GM12878 (cell line): ENCODE measurements at regions not wholly inside any gene's neighbourhood (a gene's known extent, or its start where the extent isn't known, plus 50 kb on each side); places are given as distances from the start of the nearest gene placed in this dataset.

Experiments used
- CTCF ChIP-seq, 3 experiments: IDR thresholded peaks in 2 of 3; conservative IDR thresholded peaks in 1 of 3; 2 replicates each; pipeline ENCODE4 v1.5.1; 2011; ENCODE audit warnings: low read depth in 3 of 3, low read length in 3 of 3, mild to moderate bottlenecking in 3 of 3, control low read depth in 2 of 3, moderate library complexity in 2 of 3, inconsistent platforms in 1 of 3, mixed read lengths in 1 of 3; ENCODE audit not compliant: control insufficient read depth in 2 of 3, insufficient read depth in 1 of 3; ENCODE audit errors: extremely low read depth in 1 of 3
- NR2C2 ChIP-seq: IDR thresholded peaks from 2 replicates; pipeline ENCODE4 v1.6.1; 2011; ENCODE audit warnings: borderline replicate concordance, low read depth; ENCODE audit not compliant: control insufficient read depth, insufficient read length
- RFX5 ChIP-seq: IDR thresholded peaks from 2 replicates; pipeline ENCODE4 v1.6.1; 2011; ENCODE audit warnings: low read depth, low read length, improper control_type of control experiment

GRCh38 chr13:103525530-103525929, 459.3 kb upstream of the SLC10A2 start:
- TF ChIP-seq NR2C2 (no peak), RFX5 (no peak), CTCF (IDR thresholded peaks at IDR 0.05 in 2 of 3, conservative IDR thresholded peaks at IDR 0.05 in 1 of 3; ENCODE audit: control insufficient read depth in 2 of 3, extremely low read depth in 1 of 3, insufficient read depth in 1 of 3, low read depth in 3 of 3, low read length in 3 of 3) (no peak)
